ENCODE measurements at regions not wholly inside any gene's neighbourhood (a gene's known extent, or its start where the extent isn't known, plus 50 kb on each side); places are given as distances from the start of the nearest gene placed in this dataset.

DNA sequence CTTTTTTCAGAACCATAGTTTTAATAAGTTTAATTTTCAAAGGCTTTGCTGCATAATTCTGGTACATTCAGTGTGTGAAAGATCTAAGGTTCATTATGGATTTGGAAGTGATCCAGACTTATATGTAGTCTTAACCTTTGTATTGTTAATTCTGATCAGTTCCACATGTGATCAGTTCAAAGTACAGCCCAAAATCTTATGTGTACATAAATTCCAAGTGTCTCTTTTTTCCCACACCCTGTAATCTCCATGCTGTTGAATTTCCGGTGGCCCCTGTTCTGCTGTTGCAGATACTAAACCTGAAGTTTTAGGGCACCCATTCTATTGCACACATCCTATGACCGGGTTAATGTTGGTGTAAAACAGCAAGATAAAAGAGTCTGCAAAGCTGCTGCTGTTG is 1147.5 kb upstream of the CDH8 start:
- DNase-seq (ENCODE audit: low read depth): no peak
- no peak for TF ChIP-seq CTCF (IDR thresholded peaks at IDR 0.05; ENCODE audit: low read depth, low read length, missing control alignments)
- H3K4me3 ChIP-seq (ENCODE audit: low read depth, low read length): no peak overlapping the region

DNA sequence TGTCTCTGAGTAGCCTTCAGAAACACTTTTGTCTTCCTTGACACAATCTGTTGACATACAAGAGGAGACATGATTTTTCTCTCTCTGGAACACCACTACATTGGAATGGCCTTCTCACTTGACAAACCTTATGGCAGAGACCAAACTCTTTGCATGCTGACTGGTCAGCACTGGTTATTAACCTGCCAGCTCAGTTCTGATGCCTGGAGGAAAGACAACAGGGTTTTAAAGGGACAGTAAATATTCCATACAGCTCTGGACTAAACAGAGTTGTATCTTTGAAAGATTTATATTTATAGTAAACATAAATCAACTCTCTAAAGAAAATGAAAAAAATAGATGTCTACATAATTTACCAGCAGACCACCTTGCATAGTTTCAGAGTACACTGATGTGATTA is 1139.1 kb upstream of the CDH8 start:
- TF ChIP-seq CTCF (IDR thresholded peaks at IDR 0.05; ENCODE audit: low read depth, low read length, missing control alignments): no peak
- DNase-seq (ENCODE audit: low read depth): no peak

GRCh38 chr16:63174801-63175200 is 1138.6 kb upstream of the CDH8 start:
- DNase-seq (ENCODE audit: low read depth): no peak
- no peak for TF ChIP-seq CTCF (IDR thresholded peaks at IDR 0.05; ENCODE audit: low read depth, low read length, missing control alignments)
- H3K4me3 ChIP-seq (ENCODE audit: low read depth, low read length): no peak overlapping the region

More for the DNA sequence above, 1139.1 kb upstream of the CDH8 start:
- no peak overlapping the region for H3K4me3 ChIP-seq (ENCODE audit: low read depth, low read length)

GRCh38 chr16:63171545-63171944 is 1135.3 kb upstream of the CDH8 start:
- no peak overlapping the region for H3K4me3 ChIP-seq (ENCODE audit: low read depth, low read length)
- no peak for TF ChIP-seq CTCF (IDR thresholded peaks at IDR 0.05; ENCODE audit: low read depth, low read length, missing control alignments)
- DNase-seq (ENCODE audit: low read depth): no peak

DNA sequence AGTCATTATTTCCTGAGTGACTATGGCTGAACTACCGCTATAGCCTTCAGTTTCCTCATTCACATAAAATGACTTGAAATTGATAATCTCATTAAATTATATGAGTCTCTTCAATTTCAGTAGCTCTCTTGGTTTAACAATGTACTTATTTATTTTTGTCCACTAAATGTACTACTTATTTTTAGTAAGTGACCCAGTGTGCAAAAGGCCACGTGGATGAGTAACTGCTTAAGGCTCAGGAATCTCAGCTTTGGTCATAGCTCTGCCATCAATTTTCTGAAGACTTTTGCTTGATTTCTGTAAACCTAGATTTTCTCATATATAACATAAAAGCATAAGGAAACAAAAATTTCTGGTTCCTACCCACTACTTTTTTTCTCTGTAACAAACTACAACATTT is 1132.9 kb upstream of the CDH8 start:
- TF ChIP-seq CTCF (IDR thresholded peaks at IDR 0.05; ENCODE audit: low read depth, low read length, missing control alignments): no peak
- H3K4me3 ChIP-seq (ENCODE audit: low read depth, low read length): no peak overlapping the region
- DNase-seq (ENCODE audit: low read depth): no peak

GRCh38 chr16:63157818-63158217 is 1121.6 kb upstream of the CDH8 start:
- TF ChIP-seq CTCF (IDR thresholded peaks at IDR 0.05; ENCODE audit: low read depth, low read length, missing control alignments): no peak
- H3K4me3 ChIP-seq (ENCODE audit: low read depth, low read length): no peak overlapping the region
- no peak for DNase-seq (ENCODE audit: low read depth)

- DNase-seq (ENCODE audit: low read depth): no peak
- no peak overlapping the region for H3K4me3 ChIP-seq (ENCODE audit: low read depth, low read length)
- no peak for TF ChIP-seq CTCF (IDR thresholded peaks at IDR 0.05; ENCODE audit: low read depth, low read length, missing control alignments)
Measured at GRCh38 chr16:63146251-63146650, 1110.0 kb upstream of the CDH8 start.

All from GM12864 (cell line).